ENCODE measurements at regions not wholly inside any gene's neighbourhood (a gene's known extent, or its start where the extent isn't known, plus 50 kb on each side); places are given as distances from the start of the nearest gene placed in this dataset.

DNA sequence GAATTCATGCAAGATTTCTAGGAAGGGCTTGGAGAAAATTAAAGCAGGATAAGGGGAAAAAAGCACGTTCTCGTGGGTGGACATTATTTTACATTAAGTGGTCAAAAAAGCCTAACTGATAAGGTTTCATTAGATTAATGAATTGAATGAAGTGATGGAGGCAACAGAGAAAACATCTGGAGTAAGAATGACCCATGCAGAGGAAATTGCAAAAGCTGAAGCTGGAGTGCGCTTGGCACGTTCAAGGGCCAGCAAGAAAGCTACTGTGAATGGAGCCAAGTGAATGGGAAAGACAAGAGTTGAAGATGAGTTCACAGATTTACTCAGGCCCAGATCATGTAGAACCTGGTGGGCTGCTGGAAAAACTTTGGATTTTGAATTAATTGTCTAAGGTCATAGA, 777.9 kb downstream of the DACH1 start:
- TF ChIP-seq, protein P1, sequence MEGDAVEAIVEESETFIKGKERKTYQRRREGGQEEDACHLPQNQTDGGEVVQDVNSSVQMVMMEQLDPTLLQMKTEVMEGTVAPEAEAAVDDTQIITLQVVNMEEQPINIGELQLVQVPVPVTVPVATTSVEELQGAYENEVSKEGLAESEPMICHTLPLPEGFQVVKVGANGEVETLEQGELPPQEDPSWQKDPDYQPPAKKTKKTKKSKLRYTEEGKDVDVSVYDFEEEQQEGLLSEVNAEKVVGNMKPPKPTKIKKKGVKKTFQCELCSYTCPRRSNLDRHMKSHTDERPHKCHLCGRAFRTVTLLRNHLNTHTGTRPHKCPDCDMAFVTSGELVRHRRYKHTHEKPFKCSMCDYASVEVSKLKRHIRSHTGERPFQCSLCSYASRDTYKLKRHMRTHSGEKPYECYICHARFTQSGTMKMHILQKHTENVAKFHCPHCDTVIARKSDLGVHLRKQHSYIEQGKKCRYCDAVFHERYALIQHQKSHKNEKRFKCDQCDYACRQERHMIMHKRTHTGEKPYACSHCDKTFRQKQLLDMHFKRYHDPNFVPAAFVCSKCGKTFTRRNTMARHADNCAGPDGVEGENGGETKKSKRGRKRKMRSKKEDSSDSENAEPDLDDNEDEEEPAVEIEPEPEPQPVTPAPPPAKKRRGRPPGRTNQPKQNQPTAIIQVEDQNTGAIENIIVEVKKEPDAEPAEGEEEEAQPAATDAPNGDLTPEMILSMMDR (IDR thresholded peaks at IDR 0.05; ENCODE audit: extremely low read depth, missing control alignments), result no peak
- DNase-seq (ENCODE audit: low spot score), result no peak

DNA sequence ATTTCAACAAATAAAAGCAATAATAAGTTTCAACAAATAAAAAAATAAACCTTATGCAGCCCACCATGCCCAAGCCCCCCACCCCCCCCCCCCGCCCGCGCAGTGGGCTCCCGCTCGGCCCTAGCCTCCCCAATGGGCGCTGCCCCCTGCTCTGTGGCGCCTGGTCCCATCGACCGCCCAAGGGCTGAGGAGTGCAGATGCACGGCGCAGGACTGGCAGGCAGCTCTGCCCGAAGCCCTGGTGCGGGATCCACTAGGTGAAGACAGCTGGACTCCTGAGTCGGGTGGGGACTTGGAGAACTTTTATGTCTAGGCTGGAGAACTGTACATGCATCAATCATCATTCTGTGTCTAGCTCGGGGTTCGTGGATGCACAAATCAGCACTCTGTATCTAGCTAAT, 779.6 kb downstream of the DACH1 start:
- no peak for DNase-seq (ENCODE audit: low spot score)
- TF ChIP-seq, protein P1 (IDR thresholded peaks at IDR 0.05; ENCODE audit: extremely low read depth, missing control alignments), result no peak

DNA sequence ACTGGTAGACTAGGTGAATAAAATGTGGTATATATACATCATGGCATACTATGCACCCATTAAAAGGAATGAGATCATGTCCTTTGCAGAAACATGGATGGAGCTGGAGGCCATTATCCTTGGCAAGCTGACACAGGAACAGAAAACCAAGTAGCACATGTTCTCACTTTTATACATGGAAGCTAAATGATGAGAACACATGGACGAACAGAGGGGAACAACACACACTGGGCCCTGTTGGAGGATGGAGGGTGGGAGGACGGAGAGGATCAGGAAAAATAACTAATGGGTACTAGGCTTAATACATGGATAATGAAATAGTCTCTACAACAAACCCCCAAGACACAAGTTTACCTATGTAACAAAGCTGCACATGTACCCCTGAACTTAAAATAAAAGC, 780.0 kb downstream of the DACH1 start:
- no peak for DNase-seq (ENCODE audit: low spot score)
- TF ChIP-seq, protein P1 (IDR thresholded peaks at IDR 0.05; ENCODE audit: extremely low read depth, missing control alignments), result no peak

DNA sequence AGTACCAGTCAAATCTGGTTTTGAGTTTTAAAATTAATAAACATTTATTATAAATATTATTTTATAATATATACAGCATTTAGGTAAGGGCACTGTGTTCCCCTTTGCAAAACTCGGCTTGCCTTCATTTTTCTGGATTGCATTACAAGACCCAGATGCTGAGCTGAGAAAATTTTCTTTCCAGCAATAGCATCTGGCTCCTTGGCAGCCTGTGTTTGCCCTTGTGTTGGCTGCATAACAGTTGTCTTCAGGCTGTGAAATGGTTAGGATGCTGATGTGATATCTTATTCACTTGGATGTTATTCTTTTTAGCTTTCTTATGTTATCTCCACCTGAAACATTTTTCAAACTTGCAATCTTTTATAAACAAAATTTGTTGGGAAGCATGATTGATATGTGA, 784.4 kb downstream of the DACH1 start:
- no peak for DNase-seq (ENCODE audit: low spot score)
- TF ChIP-seq, protein P1 (IDR thresholded peaks at IDR 0.05; ENCODE audit: extremely low read depth, missing control alignments), result no peak

DNA sequence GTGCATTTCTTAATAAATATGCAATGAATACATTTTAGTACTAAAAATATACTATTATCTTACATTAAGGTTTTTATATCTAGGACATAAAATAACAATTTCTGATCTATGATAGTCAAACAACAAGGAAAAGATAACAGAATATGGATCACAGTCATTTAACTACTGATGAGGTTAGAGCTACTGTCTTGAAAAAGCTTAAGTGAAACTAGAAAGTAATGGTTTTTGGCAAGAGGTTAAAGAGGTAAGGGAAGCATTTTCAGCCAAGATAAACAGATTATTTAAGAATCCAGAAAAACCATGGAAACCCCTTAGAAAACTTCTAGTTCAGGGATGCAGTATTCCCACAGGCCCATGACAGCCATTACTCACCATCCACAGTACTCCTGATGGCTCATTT, 787.4 kb downstream of the DACH1 start:
- TF ChIP-seq, protein P1 (IDR thresholded peaks at IDR 0.05; ENCODE audit: extremely low read depth, missing control alignments), result no peak
- no peak for DNase-seq (ENCODE audit: low spot score)

DNA sequence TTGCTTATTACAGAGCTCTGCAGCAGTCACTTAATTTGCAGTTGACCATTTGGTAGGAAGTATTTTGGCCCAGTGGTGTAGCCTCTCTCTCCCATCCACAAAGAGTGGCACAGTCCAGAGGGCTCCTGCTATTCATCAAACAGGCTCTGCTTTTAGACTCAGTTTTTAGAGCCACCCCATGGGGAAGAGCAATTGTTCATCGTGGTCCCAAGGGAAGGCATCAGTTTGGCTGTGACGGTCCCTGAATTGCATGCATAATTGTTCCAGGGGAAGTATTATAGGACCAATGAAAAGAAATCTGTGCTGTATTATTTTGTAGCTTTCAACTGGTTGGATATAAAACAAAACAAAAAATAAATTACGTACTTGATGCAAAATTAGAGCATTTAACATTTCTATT, 799.0 kb downstream of the DACH1 start:
- no peak for DNase-seq (ENCODE audit: low spot score)
- TF ChIP-seq, protein P1 (IDR thresholded peaks at IDR 0.05; ENCODE audit: extremely low read depth, missing control alignments), result no peak

DNA sequence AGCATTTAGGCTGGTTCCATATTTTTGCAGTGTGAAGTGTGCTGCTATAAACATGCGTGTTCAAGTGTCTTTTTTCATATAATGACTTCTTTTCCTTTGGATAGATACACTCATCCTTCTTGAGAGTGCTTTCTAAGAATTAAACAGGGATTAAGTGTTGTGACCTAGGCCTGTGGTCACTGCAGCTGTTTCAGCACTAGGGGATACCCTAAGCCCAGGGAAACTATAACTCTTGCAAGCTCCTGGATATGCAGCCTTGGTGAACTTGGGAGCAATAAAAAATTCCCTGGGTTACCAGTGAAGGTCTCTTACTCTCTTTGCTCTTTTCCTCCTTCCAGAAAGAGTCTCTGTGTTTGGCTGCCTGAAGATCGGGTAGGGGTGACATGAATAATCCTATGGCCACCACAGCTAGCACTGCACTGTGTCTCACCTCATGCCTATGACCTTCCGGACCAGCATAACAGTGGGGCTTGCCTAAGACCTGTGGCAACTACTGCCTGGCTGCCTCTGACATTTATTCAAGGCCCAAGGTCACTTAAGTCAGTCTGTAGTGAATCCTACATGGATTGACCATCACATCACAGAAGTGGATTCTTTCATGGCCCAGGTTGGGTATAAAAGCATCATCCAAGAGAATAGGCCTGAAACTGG, 799.7 kb downstream of the DACH1 start:
- DNase-seq (ENCODE audit: low spot score), result no peak
- TF ChIP-seq, protein P1 (IDR thresholded peaks at IDR 0.05; ENCODE audit: extremely low read depth, missing control alignments), result no peak
